Left lung (tissue), 4 donors: ENCODE measurements at regions not wholly inside any gene's neighbourhood (a gene's known extent, or its start where the extent isn't known, plus 50 kb on each side); places are given as distances from the start of the nearest gene placed in this dataset.

Source experiments
- ATAC-seq: fragments of 200-7000 bp; cut with Tn5 transposase; one replicate; pipeline ENCODE4 v1.9.1; 2020; ENCODE audit warnings: moderate library complexity
- DNase-seq, 4 donors: peaks; one replicate each; pipeline ENCODE4 v3.0.0-alpha.2; 2013 to 2020
- H3K27ac ChIP-seq, 2 donors: fragments of 200-600 bp; sonication (generic) in 1 of 2; one replicate each; pipeline versions ENCODE4 v1.5.0 to v1.8.0; 2020 to 2021
- H3K27me3 ChIP-seq, 2 donors: fragments of 200-600 bp; sonication (generic) in 1 of 2; one replicate each; pipeline versions ENCODE4 v1.5.0 to v1.8.0; 2020 to 2021
- H3K36me3 ChIP-seq, 2 donors: fragments of 200-600 bp; sonication (generic) in 1 of 2; one replicate each; pipeline versions ENCODE4 v1.5.0 to v1.8.0; 2020 to 2021
- H3K4me1 ChIP-seq, 2 donors: fragments of 200-600 bp; one replicate each; pipeline ENCODE4 v1.8.0; 2021
- H3K4me3 ChIP-seq, 2 donors: fragments of 200-600 bp; sonication (generic) in 1 of 2; one replicate each; pipeline versions ENCODE4 v1.5.0 to v1.8.0; 2020 to 2021; ENCODE audit warnings: mild to moderate bottlenecking in 1 of 2
- H3K9me3 ChIP-seq, 2 donors: fragments of 200-600 bp; sonication (generic) in 1 of 2; one replicate each; pipeline versions ENCODE4 v1.5.0 to v1.8.0; 2020 to 2021
- intact Hi-C, 2 donors: fragments of 100-400 bp; cut with DNase I; formaldehyde crosslinking; loops; one replicate each; pipeline versions ENCODE4 v1.11.2 to v1.14.2; 2022
- TF ChIP-seq, protein P1 (sequence below), 2 donors: fragments of 200-600 bp; sonication (generic) in 1 of 2; IDR thresholded peaks; one replicate each; pipeline versions ENCODE4 v1.5.0 to v1.8.0; 2021; ENCODE audit warnings: antibody characterized with exemption in 2 of 2
- donor health status: DM: no; HTN: yes; CAD: no.
- donor health status: DM: no; HTN: no; CAD: no.

DNA sequence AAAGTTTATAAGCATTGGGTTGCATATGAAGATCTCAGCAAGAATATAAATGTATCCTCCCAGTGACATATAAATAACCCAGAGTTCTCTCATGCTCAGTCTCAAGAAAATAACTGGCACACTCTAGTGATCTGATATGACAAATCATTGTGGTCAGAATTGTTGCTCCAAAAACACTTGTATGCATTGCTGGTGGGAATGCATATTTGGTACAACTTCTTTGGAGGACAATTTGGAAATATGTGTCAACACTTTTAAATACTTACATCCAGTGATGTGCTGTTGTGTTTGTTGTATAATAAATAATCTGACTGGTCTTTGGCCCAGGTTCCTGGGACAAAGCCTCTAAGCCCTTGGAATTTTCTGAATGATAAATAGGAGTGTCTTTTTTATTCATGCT is 66.7 kb upstream of the STT3B start:
- Histone ChIP-seq H3K9me3 (no peaks in the 10 kb centered on the region), H3K27me3 (no peaks in the 10 kb centered on the region), H3K27ac (no peak overlapping the region), H3K4me3 (no peak overlapping the region), H3K36me3 (no peaks in the 10 kb centered on the region), H3K4me1 (no peaks in the 10 kb centered on the region)
- ATAC-seq (no peak), DNase-seq (peak in 2 of 4 donors; percentile 8 to 23)
- TF ChIP-seq, protein P1, sequence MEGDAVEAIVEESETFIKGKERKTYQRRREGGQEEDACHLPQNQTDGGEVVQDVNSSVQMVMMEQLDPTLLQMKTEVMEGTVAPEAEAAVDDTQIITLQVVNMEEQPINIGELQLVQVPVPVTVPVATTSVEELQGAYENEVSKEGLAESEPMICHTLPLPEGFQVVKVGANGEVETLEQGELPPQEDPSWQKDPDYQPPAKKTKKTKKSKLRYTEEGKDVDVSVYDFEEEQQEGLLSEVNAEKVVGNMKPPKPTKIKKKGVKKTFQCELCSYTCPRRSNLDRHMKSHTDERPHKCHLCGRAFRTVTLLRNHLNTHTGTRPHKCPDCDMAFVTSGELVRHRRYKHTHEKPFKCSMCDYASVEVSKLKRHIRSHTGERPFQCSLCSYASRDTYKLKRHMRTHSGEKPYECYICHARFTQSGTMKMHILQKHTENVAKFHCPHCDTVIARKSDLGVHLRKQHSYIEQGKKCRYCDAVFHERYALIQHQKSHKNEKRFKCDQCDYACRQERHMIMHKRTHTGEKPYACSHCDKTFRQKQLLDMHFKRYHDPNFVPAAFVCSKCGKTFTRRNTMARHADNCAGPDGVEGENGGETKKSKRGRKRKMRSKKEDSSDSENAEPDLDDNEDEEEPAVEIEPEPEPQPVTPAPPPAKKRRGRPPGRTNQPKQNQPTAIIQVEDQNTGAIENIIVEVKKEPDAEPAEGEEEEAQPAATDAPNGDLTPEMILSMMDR (IDR thresholded peaks at IDR 0.05): no peak
- intact Hi-C loops: no loop called here

DNA sequence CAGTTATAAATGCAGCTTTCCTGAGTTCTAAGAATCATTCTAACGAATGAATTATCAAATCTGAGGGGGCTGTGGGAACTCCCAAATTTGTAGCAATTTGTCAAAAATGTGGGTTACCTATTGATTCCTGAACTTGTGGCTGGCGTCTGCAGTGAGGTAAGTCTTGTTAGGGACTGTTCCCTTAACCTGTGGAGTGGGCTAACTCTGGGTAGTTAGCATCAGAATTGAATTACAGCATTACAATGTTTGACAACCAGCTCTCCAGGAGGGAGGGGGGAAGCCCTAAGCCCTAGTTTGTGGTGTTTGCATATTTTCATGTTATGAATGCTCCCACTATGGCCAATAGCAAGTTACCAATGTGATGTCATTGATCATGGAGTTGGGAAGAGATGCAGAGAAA is 65.9 kb upstream of the STT3B start:
- H3K4me1 ChIP-seq: no peaks in the 10 kb centered on the region
- H3K27ac ChIP-seq: no peak overlapping the region
- no peak for ATAC-seq
- no peaks in the 10 kb centered on the region for H3K9me3 ChIP-seq
- H3K27me3 ChIP-seq: no peaks in the 10 kb centered on the region
- no peaks in the 10 kb centered on the region for H3K36me3 ChIP-seq
- intact Hi-C loops: no loop called here
- TF ChIP-seq, protein P1 (IDR thresholded peaks at IDR 0.05): no peak
- H3K4me3 ChIP-seq: no peak overlapping the region
- DNase-seq: no peak

DNA sequence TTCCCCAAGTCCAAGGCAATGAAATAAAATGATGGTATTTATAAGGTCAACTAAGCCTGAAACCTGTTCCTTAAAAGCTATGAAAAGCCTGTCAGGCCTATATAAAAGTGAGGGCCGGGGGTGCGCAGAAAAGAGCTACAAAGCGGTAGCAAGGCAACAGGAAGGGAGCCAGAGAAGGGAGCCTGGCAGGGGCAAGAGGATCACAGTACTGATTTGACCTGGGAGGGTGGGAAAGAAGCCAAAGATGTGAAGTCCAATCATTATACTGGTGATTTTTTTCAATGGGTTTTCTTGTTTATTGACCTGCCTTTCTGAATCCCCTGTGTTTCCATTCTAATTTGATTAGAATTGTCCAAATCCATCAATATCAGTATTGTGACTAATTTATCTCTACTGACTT is 64.3 kb upstream of the STT3B start:
- no peak for DNase-seq

DNA sequence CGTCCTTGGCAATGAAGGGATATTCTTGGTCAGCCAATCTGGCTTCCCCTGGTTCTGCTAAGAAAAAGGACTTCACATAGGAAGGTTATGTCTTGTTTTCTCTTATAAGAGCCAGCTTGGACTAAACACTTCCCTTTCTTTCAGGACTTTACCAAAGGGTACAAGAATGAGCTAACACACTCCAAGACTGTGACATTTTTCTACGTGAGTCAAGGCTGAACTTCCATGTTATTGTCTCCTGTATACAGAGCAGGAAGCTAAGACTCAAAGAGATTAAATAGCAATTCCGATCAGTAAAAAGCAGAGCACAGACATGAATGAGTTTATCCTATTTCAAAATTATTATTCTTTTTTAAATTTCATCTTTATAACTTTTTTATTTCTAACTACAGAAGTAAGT is 63.3 kb upstream of the STT3B start:
- Histone ChIP-seq H3K4me3 (no peak overlapping the region), H3K27ac (no peak overlapping the region)
- DNase-seq: no peak

More for the DNA sequence above, 64.3 kb upstream of the STT3B start:
- intact Hi-C loops: no loop called here
- Histone ChIP-seq H3K4me3 (no peak overlapping the region), H3K27ac (no peak overlapping the region), H3K9me3 (no peaks in the 10 kb centered on the region), H3K36me3 (no peaks in the 10 kb centered on the region), H3K4me1 (no peaks in the 10 kb centered on the region), H3K27me3 (no peaks in the 10 kb centered on the region)
- no peak for ATAC-seq
- TF ChIP-seq, protein P1 (IDR thresholded peaks at IDR 0.05): no peak

DNA sequence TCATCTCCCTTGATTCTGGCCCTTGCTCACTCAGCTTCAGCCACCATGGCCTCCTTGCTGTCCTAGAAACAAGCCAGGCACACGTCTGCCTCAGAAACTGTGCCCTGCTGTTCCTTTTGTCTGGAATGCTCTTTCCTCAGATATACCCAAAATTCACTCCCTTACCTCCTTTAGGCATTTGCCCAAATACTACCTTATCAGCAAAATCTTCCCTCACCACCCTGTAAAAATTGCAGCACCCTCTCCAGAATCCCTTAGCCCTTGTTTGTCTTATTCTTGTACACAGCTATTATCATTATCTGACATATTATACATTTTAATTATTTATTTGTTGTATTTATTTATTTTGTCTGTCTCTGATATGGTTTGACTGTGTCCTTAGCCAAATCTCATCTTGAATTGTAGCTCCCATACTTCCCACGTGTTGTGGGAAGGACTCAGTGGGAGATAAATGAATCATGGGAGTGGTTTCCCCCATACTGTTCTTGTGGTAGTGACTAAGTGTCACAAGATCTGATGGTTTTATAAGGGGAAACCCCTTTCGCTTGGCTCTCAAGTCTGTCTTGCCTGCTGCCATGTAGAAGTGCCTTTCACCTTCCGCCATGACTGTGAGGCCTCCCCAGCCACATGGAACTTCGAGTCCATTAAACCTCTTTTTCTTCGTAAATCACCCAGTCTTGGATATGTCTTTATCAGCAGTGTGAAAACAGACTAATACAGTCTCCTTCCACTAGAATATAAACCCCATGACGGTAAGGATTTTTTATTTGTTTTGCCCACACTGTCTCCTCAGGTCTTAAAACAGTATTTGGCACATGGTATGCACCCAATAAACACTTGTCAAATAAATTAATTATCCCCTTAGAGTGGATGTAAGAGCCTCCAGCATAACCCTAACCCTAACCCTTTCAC is 60.0 kb upstream of the STT3B start:
- H3K4me3 ChIP-seq: no peak overlapping the region
- TF ChIP-seq, protein P1 (IDR thresholded peaks at IDR 0.05): no peak
- DNase-seq: no peak

More for the DNA sequence above, 63.3 kb upstream of the STT3B start:
- no peaks in the 10 kb centered on the region for H3K36me3 ChIP-seq
- no peak for ATAC-seq
- TF ChIP-seq, protein P1 (IDR thresholded peaks at IDR 0.05): no peak
- H3K27me3 ChIP-seq: no peaks in the 10 kb centered on the region
- intact Hi-C loops: no loop called here
- H3K9me3 ChIP-seq: no peaks in the 10 kb centered on the region
- H3K4me1 ChIP-seq: no peaks in the 10 kb centered on the region

More for the DNA sequence above, 60.0 kb upstream of the STT3B start:
- ATAC-seq: no peak
- Histone ChIP-seq H3K4me1 (no peaks in the 10 kb centered on the region), H3K27ac (no peak overlapping the region), H3K27me3 (no peaks in the 10 kb centered on the region), H3K36me3 (no peaks in the 10 kb centered on the region), H3K9me3 (no peaks in the 10 kb centered on the region)
- intact Hi-C loops: no loop called here
